HPDE6-E6E7 (cell line): ENCODE measurements at regions not wholly inside any gene's neighbourhood (a gene's known extent, or its start where the extent isn't known, plus 50 kb on each side); places are given as distances from the start of the nearest gene placed in this dataset.

Experiments used
- DNase-seq: peaks from one replicate; pipeline ENCODE4 v3.0.0; 2011; ENCODE audit warnings: missing footprints; ENCODE audit errors: extremely low spot score

DNA sequence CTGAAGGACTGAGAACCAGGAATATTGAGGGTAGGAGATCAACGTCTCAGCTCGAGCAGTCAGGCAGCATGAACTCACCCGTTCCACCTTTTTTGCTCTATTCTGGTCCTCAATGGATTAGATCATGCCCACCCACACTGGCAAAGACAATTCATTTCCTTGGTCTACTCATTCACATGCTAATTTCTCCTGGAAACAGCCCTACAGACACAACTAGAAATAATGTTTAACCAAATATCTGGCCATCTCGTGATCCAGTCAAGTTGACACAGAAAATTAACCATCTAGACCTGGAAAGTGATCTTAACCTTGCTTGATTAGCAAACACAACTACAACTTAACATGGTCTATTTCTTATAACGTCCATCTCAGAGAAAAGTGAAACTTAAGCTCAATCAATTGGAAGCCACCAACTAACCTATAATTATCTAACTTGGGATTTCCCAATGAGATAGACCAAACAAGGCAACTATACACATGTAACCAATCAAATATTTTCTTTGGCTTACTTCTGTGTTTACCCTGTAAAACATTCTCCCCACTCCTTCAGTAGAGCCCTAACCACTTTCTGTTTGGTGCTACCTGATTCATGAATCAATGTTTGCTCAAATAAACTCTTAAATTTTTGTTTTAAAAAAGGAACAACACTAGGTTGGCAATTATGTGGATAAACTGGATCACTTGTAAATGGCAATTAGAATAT lies 69.7 kb upstream of the MAMLD1 start:
- DNase-seq, result no peak

DNA sequence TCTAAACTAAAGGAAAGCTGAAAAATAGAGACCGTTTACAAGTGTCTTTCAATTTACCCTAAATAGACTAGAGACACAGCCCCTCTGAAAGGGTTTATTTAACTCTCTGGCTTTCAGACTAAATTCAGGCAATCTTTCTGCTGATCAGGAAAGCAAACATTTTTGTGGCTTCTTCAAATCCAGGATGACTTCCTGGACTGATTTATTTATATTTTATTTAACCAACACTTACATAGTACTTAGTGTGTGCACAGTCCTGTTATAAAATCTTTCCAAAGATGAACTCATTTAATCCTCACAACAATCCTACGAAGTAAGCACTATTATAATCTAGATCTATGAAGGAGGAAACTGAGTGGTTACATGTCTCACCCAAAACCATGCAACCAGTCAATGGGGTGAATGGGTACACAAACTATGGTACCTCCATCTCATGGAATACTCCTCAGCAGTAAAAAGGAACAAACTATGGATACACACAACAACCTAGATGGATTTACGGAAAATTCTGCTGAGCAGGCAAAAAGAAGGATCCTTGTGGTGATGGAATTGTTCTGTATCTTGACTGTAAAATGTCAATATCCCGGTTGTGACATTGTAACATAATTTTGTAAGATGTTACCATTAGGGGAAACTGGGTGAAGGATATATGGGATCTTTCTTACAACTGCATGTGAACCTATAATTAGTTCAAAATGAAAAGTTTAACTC lies 64.1 kb upstream of the MAMLD1 start:
- no peak for DNase-seq

DNA sequence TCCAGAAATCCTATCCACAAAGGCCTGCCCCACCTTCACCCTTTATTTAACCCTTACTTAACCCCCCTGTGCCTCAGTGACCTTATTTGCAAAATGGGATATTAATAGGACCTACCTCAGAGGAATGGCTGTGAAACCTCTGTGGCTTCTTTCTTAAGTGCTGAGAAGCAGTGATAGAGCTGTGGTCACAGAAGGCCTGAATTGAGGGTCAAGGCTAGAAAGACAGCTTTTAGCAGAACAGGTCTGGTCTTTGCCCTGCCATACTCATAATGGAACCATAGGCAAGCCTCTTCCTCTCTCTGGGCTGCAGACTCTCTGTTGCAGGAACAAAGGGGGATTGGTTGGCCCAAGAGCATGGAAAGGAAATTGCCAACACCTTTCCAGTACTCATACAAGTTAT lies 63.5 kb upstream of the MAMLD1 start:
- no peak for DNase-seq

DNA sequence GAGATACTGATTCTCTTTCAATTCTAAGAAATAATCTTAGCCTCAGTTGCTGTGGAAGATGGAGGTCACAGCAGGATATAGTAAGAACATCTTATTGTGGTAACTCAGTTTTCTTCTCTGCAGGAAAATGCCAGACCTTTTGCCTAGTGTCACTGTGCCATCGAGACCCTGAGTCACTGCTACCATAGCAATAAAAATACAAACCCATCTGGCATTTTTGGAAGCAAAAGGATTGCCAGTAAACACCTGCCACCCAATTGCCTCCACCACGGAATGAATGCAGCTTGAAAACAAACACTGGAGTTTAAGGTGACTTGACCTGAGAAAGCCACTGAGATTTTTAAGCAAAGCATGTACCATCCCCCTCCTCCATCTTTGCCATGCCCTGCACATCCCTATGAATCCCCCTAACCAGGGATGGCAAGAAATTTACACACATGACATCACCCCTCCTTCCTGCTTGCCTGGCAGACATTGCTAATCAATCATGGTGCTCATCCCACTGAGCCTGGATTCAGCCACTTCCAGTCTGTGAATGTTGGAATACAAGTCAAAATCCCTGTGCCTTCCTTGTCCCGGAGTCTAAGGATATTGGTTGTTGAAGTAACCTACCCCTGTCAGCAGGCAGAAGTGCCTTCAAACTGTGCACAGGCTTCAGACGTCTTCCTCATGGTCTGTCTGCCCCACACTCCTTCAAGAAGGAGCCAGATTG lies 59.6 kb upstream of the MAMLD1 start:
- no peak for DNase-seq

DNA sequence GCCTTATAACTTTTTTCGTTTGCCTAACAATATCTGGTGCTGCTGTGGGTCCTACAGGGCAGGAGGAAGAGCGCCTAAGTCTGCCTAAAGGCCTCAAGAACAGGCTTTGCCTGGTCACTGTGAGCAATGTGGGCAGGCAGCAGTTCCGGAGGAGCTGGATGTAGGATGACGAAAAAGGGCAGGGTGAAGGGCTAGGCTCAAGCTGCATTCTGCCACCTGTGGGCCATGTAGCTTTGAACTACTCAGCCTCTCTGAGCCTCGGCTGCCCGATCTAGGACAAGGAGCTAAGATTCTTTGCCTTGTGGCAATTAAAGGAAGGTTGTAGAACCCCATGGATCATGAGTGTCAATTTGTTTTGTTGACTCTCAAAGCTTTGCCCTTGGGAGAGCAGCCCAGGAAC lies 57.1 kb upstream of the MAMLD1 start:
- no peak for DNase-seq

DNA sequence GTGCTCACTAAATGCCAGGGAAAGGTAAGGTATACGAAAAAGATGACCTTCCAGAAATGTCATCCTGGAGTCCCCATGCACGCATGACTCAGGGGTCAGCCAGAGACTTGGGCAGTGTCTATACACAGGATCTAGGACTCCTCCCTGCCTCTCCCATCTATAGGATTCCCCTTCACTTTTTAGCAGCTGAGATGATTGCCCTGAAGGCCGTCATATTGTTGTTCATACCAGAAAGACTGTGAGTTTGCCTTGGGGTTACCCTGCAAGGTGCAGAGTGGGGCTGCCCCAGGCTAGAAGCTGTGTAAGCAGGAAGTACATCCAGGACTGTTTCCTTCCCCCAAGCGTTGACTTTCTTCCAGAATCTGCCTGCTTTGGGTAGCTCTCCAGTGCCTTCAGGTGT lies 55.1 kb upstream of the MAMLD1 start:
- DNase-seq, result no peak

DNA sequence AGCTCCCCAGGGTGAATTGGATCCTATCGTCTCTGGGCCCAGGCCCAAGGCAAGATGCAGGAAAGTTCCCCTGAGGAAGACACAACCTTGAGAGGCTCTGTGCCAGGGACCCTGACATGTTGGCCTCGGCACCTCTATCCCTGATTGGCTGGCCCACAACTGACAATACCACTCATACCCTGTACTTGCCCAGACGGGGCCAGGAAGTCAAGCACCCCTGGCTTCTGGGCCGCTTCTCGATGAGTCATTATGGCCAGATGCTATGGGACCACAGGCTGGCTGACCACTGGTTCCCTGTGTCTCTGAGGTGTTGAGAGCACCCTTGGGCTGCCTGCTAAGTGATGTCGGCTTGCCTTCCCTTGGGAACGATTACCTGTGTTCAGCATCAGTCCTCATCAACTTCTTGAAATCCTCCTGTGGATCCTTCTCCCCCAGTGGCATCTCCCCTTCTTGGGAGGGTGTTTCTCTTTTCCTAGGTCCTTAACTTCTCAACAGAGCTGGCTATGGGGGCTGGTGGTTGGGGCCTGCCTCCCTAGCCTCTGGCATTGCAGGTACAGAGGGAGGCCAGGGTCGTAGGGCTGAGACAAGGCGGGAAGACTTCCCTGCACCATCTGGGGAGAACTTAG lies 54.5 kb upstream of the MAMLD1 start:
- DNase-seq, result no peak

DNA sequence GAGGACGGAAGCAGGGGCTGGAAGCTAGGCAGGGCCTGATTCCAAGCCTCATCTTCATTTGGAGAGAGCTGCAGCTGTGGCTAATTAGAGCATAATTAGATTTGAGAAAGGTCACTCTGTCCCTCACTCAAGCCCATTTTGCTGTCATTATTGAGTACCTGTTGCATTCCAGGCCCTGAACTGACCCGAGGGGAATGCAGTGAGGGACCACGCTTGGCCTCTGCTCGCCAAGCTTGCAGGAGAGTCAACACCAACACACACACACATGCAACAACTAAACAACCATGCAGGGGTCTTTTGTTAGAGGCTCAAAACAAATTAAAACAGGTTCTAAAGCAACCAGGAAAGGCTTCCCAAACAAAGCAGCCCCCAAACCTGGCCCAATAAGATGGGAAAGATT lies 52.7 kb upstream of the MAMLD1 start:
- DNase-seq, result no peak

DNA sequence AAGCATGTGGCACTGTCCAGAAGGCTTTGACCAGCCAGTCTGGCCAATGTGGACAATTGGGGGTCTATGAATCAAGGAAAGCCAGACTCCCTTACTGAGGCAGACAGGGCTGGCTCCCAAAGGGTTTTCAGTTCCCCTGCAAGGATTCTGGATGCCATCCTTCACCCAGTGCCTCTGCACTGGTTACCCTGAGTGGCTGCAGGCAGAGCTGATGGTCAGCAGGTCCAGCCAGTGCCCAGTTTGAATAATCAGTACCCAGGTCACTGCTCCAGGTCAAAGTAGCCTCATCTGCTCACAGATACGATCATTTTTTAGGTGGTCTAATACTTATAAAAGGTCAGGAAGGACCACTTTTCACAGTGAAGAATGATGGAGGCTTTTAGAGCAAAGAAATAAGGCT lies 52.2 kb upstream of the MAMLD1 start:
- no peak for DNase-seq

DNA sequence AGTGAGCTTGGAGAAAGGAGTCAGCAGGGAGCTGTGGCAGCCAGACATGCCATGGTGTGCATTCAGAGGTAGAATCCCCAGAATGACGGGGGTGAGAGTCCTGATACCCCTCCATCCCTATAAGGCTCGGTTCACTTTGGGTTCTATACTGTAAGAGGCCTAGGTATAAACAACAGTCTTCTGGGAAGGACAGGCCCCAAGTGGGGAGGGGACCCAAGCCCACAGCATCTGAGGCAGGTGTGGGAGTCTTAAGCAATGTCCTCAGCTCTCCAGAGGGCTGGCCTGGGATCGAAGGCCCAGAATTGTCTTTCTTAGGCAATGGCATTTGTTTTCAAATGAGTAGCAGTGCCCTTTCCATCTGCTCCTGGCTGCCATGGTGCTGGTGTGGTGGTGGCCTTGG lies 50.2 kb upstream of the MAMLD1 start:
- DNase-seq, result no peak
